ENCODE measurements at regions not wholly inside any gene's neighbourhood (a gene's known extent, or its start where the extent isn't known, plus 50 kb on each side); places are given as distances from the start of the nearest gene placed in this dataset.
"Not testable (repeated sequence)": the region's sequence is repeated elsewhere in the genome, so short reads cannot be mapped to it uniquely, and the experiment has no call there.

- Histone ChIP-seq H3K27me3 (replicated peaks; ENCODE audit: control insufficient read depth, insufficient read depth, low read length) (no peaks in the 10 kb centered on the region; the same call in 1 of the 2 replicates), H3K4me3 (replicated peaks; ENCODE audit: low read depth, low read length) (no peak overlapping the region)
Observed at GRCh38 chr6:890995-891394, 198.1 kb upstream of the EXOC2 start.

GRCh38 chr6:890201-890600, 197.3 kb upstream of the EXOC2 start:
- DNase-seq (ENCODE audit: extremely low read depth, insufficient read length) = no peak
- no peak for TF ChIP-seq CTCF (IDR thresholded peaks at IDR 0.05; ENCODE audit: insufficient read depth, low read length, poor library complexity, severe bottlenecking)
- Histone ChIP-seq H3K27me3 (replicated peaks; ENCODE audit: control insufficient read depth, insufficient read depth, low read length) (no peaks in the 10 kb centered on the region; the same call in 1 of the 2 replicates), H3K4me3 (replicated peaks; ENCODE audit: low read depth, low read length) (no peak overlapping the region), H3K36me3 (ENCODE audit: control insufficient read depth, insufficient read depth, low read length) (no peaks in the 10 kb centered on the region)

More at GRCh38 chr6:890995-891394, 198.1 kb upstream of the EXOC2 start:
- no peaks in the 10 kb centered on the region for H3K36me3 ChIP-seq (ENCODE audit: control insufficient read depth, insufficient read depth, low read length)
- TF ChIP-seq CTCF (IDR thresholded peaks at IDR 0.05; ENCODE audit: insufficient read depth, low read length, poor library complexity, severe bottlenecking) = no peak
- no peak for DNase-seq (ENCODE audit: extremely low read depth, insufficient read length)

- DNase-seq (ENCODE audit: extremely low read depth, insufficient read length) = no peak
- no peak overlapping the region for H3K4me3 ChIP-seq (replicated peaks; ENCODE audit: low read depth, low read length)
- no peak for TF ChIP-seq CTCF (IDR thresholded peaks at IDR 0.05; ENCODE audit: insufficient read depth, low read length, poor library complexity, severe bottlenecking)
- H3K27me3 ChIP-seq (replicated peaks; ENCODE audit: control insufficient read depth, insufficient read depth, low read length) = no peaks in the 10 kb centered on the region
- H3K36me3 ChIP-seq (ENCODE audit: control insufficient read depth, insufficient read depth, low read length) = no peaks in the 10 kb centered on the region
Observed at GRCh38 chr6:887583-888235, 194.8 kb upstream of the EXOC2 start.

GRCh38 chr6:886116-886515, 193.2 kb upstream of the EXOC2 start:
- H3K27me3 ChIP-seq (replicated peaks; ENCODE audit: control insufficient read depth, insufficient read depth, low read length); H3K4me3 ChIP-seq (replicated peaks; ENCODE audit: low read depth, low read length); DNase-seq (ENCODE audit: extremely low read depth, insufficient read length); H3K36me3 ChIP-seq (ENCODE audit: control insufficient read depth, insufficient read depth, low read length): not testable (repeated sequence)

- no peaks in the 10 kb centered on the region for H3K36me3 ChIP-seq (ENCODE audit: control insufficient read depth, insufficient read depth, low read length)
- no peak for DNase-seq (ENCODE audit: extremely low read depth, insufficient read length)
- no peak overlapping the region for H3K4me3 ChIP-seq (replicated peaks; ENCODE audit: low read depth, low read length)
- H3K27me3 ChIP-seq (replicated peaks; ENCODE audit: control insufficient read depth, insufficient read depth, low read length) = no peaks in the 10 kb centered on the region
- TF ChIP-seq CTCF (IDR thresholded peaks at IDR 0.05; ENCODE audit: insufficient read depth, low read length, poor library complexity, severe bottlenecking) = no peak
Observed at GRCh38 chr6:885051-885590, 192.2 kb upstream of the EXOC2 start.

GRCh38 chr6:884570-884969, 191.6 kb upstream of the EXOC2 start:
- Histone ChIP-seq H3K4me3 (replicated peaks; ENCODE audit: low read depth, low read length) (no peak overlapping the region), H3K36me3 (ENCODE audit: control insufficient read depth, insufficient read depth, low read length) (no peaks in the 10 kb centered on the region), H3K27me3 (replicated peaks; ENCODE audit: control insufficient read depth, insufficient read depth, low read length) (no peaks in the 10 kb centered on the region)
- no peak for DNase-seq (ENCODE audit: extremely low read depth, insufficient read length)
- TF ChIP-seq CTCF (IDR thresholded peaks at IDR 0.05; ENCODE audit: insufficient read depth, low read length, poor library complexity, severe bottlenecking) = no peak
